Activated CD8-positive, alpha-beta T cell treated with anti-CD3 and anti-CD28 coated beads for 36 hours (primary cell): ENCODE measurements at regions not wholly inside any gene's neighbourhood (a gene's known extent, or its start where the extent isn't known, plus 50 kb on each side); places are given as distances from the start of the nearest gene placed in this dataset.

Experiments used
- ATAC-seq: fragments of 200-7000 bp; cut with Tn5 transposase; one replicate; pipeline ENCODE4 v1.10.0; 2021; ENCODE audit warnings: mild to moderate bottlenecking, moderate library complexity
- CTCF ChIA-PET: fragments of 350-600 bp; sonication (Branson Sonifier 250); formaldehyde crosslinking; loops from one replicate; lab custom pipeline; 2021; ENCODE audit warnings: antibody characterized with exemption; lab: Charles Lee
- POLR2A ChIA-PET: fragments of 350-600 bp; sonication (Branson Sonifier 250); formaldehyde crosslinking; loops from one replicate; lab custom pipeline; 2021; ENCODE audit warnings: antibody characterized with exemption; lab: Charles Lee
- DNase-seq: peaks from one replicate; pipeline ENCODE4 v3.0.0-alpha.2; 2020
- H3K27ac Mint-ChIP-seq: one replicate; pipeline ENCODE4 v1.8.0; 2021; ENCODE audit warnings: mild to moderate bottlenecking, mixed read lengths
- H3K27me3 Mint-ChIP-seq: one replicate; pipeline ENCODE4 v1.8.0; 2021; ENCODE audit warnings: mixed read lengths
- H3K36me3 Mint-ChIP-seq: one replicate; pipeline ENCODE4 v1.8.0; 2021; ENCODE audit warnings: low read depth, mixed read lengths
- H3K4me1 Mint-ChIP-seq: one replicate; pipeline ENCODE4 v1.8.0; 2021; ENCODE audit warnings: low read depth, mixed read lengths
- H3K4me3 Mint-ChIP-seq: one replicate; pipeline ENCODE4 v1.8.0; 2021; ENCODE audit warnings: mild to moderate bottlenecking, moderate library complexity, mixed read lengths
- H3K9me3 Mint-ChIP-seq: one replicate; pipeline ENCODE4 v1.8.0; 2021; ENCODE audit warnings: mixed read lengths
- intact Hi-C: fragments of 100-400 bp; cut with micrococcal nuclease; formaldehyde crosslinking; loops from one replicate; pipeline ENCODE4 v1.10.0; 2022
- TF ChIP-seq, protein P1 (sequence below): fragments of 200-600 bp; IDR thresholded peaks from one replicate; pipeline ENCODE4 v1.8.0; 2022; ENCODE audit warnings: antibody characterized with exemption, mild to moderate bottlenecking

DNA sequence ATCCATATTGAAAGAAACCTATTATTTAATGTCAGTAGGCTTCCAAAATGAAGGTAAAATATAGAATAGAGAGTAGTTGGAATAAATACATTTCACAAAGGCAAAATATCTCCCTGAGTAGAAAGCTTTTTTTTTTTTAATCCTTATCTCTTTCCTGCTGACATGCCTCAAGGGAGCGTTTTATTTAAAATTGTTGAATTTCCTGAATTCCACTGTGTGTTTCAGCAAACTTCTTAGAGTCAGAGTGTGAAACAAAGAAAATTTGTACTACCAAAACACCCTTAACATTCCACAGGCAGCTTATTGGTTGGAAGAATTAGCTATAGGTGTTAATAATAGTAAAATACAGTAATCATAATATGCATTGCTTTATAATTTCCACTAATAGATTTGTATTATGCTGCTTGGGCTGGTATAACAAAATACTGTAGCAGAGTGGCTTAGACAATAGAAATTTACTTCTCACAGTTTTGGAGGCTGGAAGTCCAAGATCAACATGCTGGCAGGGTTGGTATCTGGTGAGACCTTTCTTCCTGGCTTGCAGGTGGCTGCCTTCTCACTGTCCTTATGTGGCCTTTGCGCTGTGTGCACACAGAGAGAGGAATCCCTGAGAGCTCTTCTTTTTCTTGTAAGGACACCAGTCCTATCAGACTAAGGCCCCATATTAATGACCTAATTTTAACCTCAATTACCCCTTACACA, 468.4 kb upstream of the C1orf87 start:
- H3K27ac Mint-ChIP-seq, result no peak overlapping the region
- H3K4me1 Mint-ChIP-seq, result no peaks in the 10 kb centered on the region
- POLR2A ChIA-PET, result no interaction called here
- H3K27me3 Mint-ChIP-seq, result no peaks in the 10 kb centered on the region
- DNase-seq (no peak), ATAC-seq (no peak)
- no peak overlapping the region for H3K4me3 Mint-ChIP-seq
- intact Hi-C loops, result no loop called here
- H3K36me3 Mint-ChIP-seq, result no peaks in the 10 kb centered on the region
- CTCF ChIA-PET, result interaction anchor here (1.4 kb wide), 1 partner anchor 17 kb away, joined by 3 read pairs; no protein-coding TSS in a partner anchor
- TF ChIP-seq, protein P1, sequence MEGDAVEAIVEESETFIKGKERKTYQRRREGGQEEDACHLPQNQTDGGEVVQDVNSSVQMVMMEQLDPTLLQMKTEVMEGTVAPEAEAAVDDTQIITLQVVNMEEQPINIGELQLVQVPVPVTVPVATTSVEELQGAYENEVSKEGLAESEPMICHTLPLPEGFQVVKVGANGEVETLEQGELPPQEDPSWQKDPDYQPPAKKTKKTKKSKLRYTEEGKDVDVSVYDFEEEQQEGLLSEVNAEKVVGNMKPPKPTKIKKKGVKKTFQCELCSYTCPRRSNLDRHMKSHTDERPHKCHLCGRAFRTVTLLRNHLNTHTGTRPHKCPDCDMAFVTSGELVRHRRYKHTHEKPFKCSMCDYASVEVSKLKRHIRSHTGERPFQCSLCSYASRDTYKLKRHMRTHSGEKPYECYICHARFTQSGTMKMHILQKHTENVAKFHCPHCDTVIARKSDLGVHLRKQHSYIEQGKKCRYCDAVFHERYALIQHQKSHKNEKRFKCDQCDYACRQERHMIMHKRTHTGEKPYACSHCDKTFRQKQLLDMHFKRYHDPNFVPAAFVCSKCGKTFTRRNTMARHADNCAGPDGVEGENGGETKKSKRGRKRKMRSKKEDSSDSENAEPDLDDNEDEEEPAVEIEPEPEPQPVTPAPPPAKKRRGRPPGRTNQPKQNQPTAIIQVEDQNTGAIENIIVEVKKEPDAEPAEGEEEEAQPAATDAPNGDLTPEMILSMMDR, result no peak
- peaks cover 2% of the 10 kb centered on the region for H3K9me3 Mint-ChIP-seq

DNA sequence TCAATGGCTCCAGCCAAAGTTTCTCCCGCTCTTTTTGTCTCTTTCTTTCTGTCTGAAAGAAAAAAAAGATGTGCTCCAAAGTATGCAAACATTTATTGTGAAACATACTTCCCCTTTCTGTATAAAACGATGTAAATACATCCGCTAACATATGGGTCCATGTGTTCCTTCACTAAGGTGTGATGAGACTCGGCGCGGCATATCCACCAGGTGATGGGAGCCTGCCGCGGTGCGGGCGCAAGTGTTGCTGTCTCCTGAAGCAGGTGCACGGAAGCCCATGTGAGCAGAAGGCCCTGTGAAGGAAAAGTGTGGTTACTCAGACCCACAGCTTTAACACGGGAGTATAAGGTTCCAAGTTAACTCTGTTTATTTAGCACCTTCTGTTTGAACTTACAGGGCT, 466.6 kb upstream of the C1orf87 start:
- Mint-ChIP-seq H3K36me3 (no peaks in the 10 kb centered on the region), H3K4me3 (no peak overlapping the region), H3K4me1 (no peaks in the 10 kb centered on the region), H3K27ac (no peak overlapping the region), H3K9me3 (peaks cover 2% of the 10 kb centered on the region), H3K27me3 (no peaks in the 10 kb centered on the region)
- intact Hi-C loops, result no loop called here
- CTCF ChIA-PET, result no interaction called here
- DNase-seq (no peak), ATAC-seq (no peak)
- POLR2A ChIA-PET, result no interaction called here
- TF ChIP-seq, protein P1, result no peak

DNA sequence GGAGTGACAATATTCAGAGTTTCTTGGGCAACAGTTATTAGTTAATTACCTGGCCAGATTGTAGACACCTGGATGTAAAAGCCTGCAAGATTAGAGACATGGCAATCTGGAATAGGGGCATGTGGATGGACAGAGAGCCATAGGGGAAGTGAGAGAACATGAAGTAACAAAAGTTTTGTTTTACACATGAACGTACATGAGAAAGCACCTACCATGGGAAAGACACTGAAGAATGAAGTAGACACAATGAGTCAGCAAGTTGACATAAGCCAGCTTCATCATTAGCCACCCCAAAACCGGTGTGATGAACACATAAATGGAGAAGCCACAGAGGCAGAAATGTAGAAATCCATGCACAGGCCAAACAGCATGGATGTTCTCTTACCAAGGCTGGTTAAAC, 462.1 kb upstream of the C1orf87 start:
- no peaks in the 10 kb centered on the region for H3K36me3 Mint-ChIP-seq
- no peaks in the 10 kb centered on the region for H3K27me3 Mint-ChIP-seq
- TF ChIP-seq, protein P1, result no peak
- no peak for ATAC-seq
- H3K27ac Mint-ChIP-seq, result no peak overlapping the region
- peaks cover 2% of the 10 kb centered on the region for H3K9me3 Mint-ChIP-seq
- POLR2A ChIA-PET, result no interaction called here
- CTCF ChIA-PET, result no interaction called here
- H3K4me1 Mint-ChIP-seq, result no peaks in the 10 kb centered on the region
- no peak overlapping the region for H3K4me3 Mint-ChIP-seq
- no peak for DNase-seq
- intact Hi-C loops, result no loop called here

DNA sequence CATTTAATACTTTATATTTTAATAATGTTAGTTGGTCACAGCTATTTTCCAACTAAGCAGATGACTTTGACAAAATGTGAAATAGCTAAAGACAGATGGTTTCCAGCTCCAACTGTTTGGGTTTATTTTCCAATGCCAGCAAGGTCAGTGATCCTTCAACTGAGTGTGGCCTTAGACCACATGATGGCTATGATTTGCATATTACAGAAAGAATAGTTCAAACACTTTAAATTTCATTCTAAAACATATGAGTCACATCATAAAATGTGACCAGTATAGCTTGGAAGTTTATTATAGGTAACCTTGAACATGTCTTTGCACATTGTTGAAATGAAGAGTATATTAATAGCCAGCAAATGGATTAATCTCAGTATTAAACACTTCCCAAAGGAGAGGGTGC, 454.0 kb upstream of the C1orf87 start:
- Mint-ChIP-seq H3K9me3 (peaks cover 2% of the 10 kb centered on the region), H3K36me3 (no peaks in the 10 kb centered on the region), H3K4me3 (no peak overlapping the region), H3K27me3 (peaks cover 5% of the 10 kb centered on the region), H3K27ac (no peak overlapping the region), H3K4me1 (no peaks in the 10 kb centered on the region)
- ATAC-seq (no peak), DNase-seq (no peak)
- intact Hi-C loops, result no loop called here
- ChIA-PET CTCF (no interaction called here), POLR2A (no interaction called here)
- TF ChIP-seq, protein P1, result no peak

DNA sequence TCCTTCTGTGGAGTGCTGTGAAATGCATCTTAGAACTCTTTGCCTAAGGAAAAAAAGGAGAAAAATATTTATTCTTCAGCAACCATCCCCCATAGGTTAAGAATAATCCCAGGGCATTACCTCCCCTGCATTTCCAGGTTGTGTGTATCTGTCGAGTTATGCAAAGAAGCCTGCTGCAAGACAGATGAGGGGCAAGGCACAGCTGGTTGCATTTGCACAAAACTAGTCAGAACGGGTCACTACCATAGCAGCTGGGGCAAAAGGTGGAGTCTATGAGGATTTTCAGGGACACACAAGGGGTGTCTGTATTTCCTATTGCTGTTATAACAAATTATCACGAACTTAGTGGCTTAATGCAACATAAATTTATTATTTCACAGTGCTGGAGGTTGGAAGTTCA, 443.4 kb upstream of the C1orf87 start:
- ATAC-seq, result no peak
- Mint-ChIP-seq H3K27ac (no peak overlapping the region), H3K9me3 (no peaks in the 10 kb centered on the region), H3K4me3 (no peak overlapping the region), H3K36me3 (no peaks in the 10 kb centered on the region), H3K4me1 (no peaks in the 10 kb centered on the region), H3K27me3 (no peaks in the 10 kb centered on the region)
- DNase-seq, result no peak
- TF ChIP-seq, protein P1, result no peak
- intact Hi-C loops, result no loop called here
- POLR2A ChIA-PET, result no interaction called here
- CTCF ChIA-PET, result no interaction called here
